ENCODE measurements at regions not wholly inside any gene's neighbourhood (a gene's known extent, or its start where the extent isn't known, plus 50 kb on each side); places are given as distances from the start of the nearest gene placed in this dataset.

DNA sequence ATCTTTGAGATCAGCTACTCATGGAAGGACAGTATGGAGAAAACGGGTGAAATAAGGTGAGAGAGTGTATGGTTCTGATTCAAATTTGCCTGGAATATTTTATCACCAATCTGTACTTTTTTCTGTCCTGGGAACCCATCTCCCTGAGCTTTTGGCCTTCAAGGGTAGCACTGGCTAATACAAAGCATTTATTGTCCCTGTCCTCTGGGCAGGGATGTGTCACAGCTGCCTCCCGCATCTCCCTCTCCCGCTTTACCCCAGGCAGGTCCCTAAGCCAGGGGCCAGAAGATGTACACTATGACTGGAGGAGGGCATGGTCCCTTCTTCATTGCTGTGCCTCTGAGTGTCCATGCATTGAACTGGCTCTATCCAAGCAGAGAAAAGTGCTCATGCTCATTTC lies 201.7 kb upstream of the CHRNA7 start:
- no peak for DNase-seq (ENCODE audit: low spot score)

GRCh38 chr15:31830591-31830990 lies 199.7 kb upstream of the CHRNA7 start:
- DNase-seq (ENCODE audit: low spot score), result no peak

DNA sequence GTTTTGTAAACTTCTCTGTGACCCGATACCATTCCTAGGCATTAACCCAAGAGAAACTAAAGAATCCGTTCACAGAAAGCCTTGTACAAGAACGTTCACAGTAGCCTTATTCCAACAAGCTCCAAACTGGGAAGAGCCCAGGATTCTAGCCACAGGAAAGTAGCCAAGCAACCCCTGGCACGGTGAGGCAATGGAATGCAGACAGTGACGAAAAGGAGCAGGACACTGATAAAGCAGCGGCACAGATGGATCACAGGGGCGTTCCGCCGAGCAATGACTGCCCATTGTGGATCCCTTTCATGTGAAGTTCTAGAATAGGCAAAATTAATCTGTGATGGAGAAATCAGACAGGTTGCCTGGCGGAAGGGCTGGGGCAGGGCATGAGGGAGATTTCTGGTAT lies 198.7 kb upstream of the CHRNA7 start:
- no peak for DNase-seq (ENCODE audit: low spot score)

GRCh38 chr15:31834654-31835053 lies 195.7 kb upstream of the CHRNA7 start:
- DNase-seq (ENCODE audit: low spot score), result no peak

GRCh38 chr15:31839388-31839787 lies 190.9 kb upstream of the CHRNA7 start:
- DNase-seq (ENCODE audit: low spot score), result no peak

DNA sequence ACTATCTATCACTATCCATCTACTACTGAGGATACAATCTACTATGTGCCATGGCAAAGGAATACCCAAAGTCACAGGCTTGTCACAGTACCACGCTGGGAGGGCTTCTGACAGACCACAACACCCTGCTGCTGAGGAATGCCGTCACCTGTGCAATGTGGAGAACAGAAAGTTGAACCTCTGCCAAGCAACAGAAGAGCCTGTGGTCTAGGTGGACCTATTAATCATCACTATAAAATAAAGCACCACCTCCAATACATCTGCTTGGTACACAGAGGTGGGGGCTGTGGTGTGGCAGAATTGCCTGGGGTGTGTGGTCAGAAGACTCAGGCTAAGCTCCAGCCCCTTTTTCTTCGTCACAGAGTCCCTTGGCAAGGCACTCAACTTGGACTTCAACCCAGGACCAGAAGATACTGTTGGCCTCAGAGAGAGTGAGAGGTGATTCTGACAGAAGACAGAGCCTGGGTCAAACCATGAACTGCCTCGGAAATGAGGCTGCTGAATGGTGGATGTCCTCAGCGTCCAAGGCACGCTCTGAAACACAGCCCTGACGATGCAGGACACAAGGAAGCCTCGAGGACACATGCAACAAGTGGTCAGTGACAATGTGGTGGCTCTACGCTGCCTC lies 189.4 kb upstream of the CHRNA7 start:
- DNase-seq (ENCODE audit: low spot score), result no peak

- DNase-seq (ENCODE audit: low spot score), result no peak
Measured at GRCh38 chr15:31842532-31843195, 187.7 kb upstream of the CHRNA7 start.

GRCh38 chr15:31843426-31844055 lies 186.8 kb upstream of the CHRNA7 start:
- DNase-seq (ENCODE audit: low spot score), result no peak

- DNase-seq (ENCODE audit: low spot score), result no peak
Measured at GRCh38 chr15:31845791-31846190, 184.5 kb upstream of the CHRNA7 start.

- DNase-seq (ENCODE audit: low spot score), result no peak
Measured at GRCh38 chr15:31847961-31848360, 182.4 kb upstream of the CHRNA7 start.

DNA sequence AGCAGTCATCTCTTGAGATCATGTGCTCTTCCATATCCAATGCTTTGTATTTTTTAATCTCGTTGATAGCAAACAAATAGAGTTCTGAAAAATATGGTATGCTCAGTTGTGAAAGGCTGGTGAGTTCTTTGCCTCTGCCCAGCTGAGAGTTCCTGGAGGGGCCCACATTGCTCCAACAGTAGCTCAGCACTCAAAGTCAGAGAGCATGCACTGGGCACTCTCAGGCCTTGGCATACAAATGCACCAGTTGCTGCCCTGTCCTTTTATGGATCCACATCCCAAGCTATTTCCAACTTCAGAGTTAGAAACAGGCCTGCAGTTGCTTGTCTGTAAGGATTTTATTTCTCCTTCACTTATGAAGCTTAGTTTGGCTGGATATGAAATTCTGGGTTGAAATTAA lies 181.7 kb upstream of the CHRNA7 start:
- no peak for DNase-seq (ENCODE audit: low spot score)

GRCh38 chr15:31852933-31853799 lies 177.1 kb upstream of the CHRNA7 start:
- no peak for DNase-seq (ENCODE audit: low spot score)

GRCh38 chr15:31856581-31856980 lies 173.7 kb upstream of the CHRNA7 start:
- no peak for DNase-seq (ENCODE audit: low spot score)

- DNase-seq (ENCODE audit: low spot score), result no peak
Measured at GRCh38 chr15:31857194-31857593, 173.1 kb upstream of the CHRNA7 start.

DNA sequence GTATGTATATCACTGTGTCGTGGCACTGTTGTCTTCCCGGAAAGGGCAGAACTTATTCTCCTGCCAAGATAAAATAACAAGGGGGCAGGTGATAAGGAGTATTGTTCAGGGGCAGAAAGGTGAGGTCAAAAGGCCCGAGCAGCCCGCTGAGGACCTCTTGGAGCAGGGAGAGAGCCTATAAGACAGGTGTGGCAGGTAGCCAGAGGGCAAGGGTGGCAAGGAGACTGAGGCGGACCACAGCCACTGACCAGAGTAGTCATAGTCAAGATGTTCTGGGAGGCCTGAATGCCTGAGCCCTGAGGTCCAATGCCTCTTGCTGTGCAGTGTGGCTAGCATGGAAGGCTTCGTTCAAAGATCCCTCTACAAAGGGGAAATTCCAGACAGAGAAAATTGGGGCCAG lies 172.3 kb upstream of the CHRNA7 start:
- DNase-seq (ENCODE audit: low spot score), result no peak

DNA sequence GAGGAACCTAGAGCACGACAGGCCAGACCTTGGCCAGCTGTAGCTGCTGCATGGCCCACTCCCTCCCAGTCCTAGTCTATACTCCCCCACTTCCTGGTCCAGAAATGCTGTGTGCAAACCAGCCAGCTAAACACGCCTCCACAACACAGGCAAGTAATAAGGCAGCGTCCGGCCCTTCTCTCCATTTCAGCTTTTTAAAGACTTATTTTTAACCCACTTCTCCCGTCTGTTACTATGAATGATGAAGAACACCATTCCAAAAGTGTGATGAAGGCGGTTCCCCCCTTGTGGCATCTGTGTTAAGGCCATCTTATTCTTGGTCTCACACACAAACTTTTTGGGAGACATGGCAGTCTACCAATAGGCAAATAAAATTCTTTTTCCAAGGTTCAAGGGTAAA lies 164.1 kb upstream of the CHRNA7 start:
- DNase-seq (ENCODE audit: low spot score), result no peak

- peak; percentile 71 for DNase-seq (ENCODE audit: low spot score)
Measured at GRCh38 chr15:31867536-31868442, 162.5 kb upstream of the CHRNA7 start.

- DNase-seq (ENCODE audit: low spot score), result no peak
Measured at GRCh38 chr15:31869686-31870307, 160.5 kb upstream of the CHRNA7 start.

DNA sequence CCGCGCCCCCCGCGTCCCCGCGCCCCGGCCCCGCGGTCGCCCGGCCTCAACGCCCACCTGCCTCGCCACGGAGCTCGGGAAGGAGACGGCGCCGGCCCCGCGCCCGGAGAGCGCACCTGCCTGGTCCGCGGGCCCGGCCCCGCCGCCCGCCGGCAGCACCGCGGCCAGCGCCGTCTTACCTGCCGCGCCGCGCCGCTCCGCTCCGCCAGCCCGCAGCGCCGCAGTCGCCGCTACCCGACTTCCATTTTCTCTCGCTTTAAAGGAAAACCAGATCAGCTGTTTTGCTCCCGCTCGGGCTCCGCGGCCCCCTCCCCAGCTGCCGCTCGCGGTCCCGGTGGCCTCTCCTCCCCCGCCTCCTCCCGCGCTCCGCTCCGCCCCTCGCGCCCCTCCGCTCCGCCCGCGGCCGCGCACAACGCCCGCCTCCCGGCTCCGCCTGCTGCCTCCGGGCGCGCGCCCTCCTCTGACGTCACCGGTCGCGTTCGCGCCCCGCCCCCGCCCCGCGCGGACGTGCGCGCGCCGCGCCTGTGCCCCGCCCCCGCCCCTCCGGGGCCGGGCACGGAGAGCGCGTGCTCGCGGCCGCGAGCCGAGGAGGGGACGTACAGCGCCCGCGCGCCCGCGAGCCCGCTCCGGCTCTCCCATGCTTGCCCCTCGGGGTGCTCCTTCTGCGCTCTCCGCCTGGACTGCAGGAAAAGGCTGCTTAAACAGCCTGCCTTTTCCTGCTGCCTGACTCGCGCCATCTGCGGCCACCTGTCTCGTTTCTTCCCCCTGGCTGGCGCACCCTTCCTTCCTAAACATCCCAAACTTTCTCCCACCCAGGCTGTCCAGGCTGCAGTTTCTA lies 159.8 kb upstream of the CHRNA7 start, which contains the start of gene OTUD7A:
OTUD7A (minus strand) TSS at position 346 of the 838 bp plus-strand sequence.
- DNase-seq (ENCODE audit: low spot score), result peak; percentile 80

All from activated CD4-positive, alpha-beta T cell treated with anti-CD3 and anti-CD28 coated beads, Interleukin-2, Interleukin-4, amounts not matched to agents 100 ng/mL and 50 ng/mL, durations not matched to agents 16 hours and 8 hours (primary cell).